Heart right ventricle (tissue), 16 donors: ENCODE measurements at regions not wholly inside any gene's neighbourhood (a gene's known extent, or its start where the extent isn't known, plus 50 kb on each side); places are given as distances from the start of the nearest gene placed in this dataset.
A peak's percentile ranks its signal among the peaks of the same experiment; 100 is the strongest.

Experiments
- ATAC-seq, 8 donors: fragments of 200-7000 bp; cut with Tn5 transposase; one replicate each; pipeline ENCODE4 v1.9.1; 2020; ENCODE audit warnings: mild to moderate bottlenecking in 8 of 8, moderate library complexity in 8 of 8, moderate number of reproducible peaks in 1 of 8
- DNase-seq, 2 donors: peaks; one replicate each; pipeline ENCODE4 v3.0.0-alpha.2; 2020
- H3K27ac ChIP-seq, 10 donors: fragments of 200-600 bp; sonication (generic) in 2 of 10; one replicate each; pipeline versions ENCODE4 v1.5.0 to v1.8.0; 2020 to 2022; ENCODE audit warnings: mild to moderate bottlenecking in 3 of 10
- H3K27me3 ChIP-seq, 7 donors: fragments of 200-600 bp; one replicate each; pipeline ENCODE4 v1.8.0; 2021 to 2022; ENCODE audit warnings: mild to moderate bottlenecking in 2 of 7
- H3K36me3 ChIP-seq, 9 donors: fragments of 200-600 bp; sonication (generic) in 1 of 9; one replicate each; pipeline versions ENCODE4 v1.5.0 to v1.8.0; 2020 to 2022; ENCODE audit warnings: mild to moderate bottlenecking in 2 of 9
- H3K4me1 ChIP-seq, 9 donors: fragments of 200-600 bp; sonication (generic) in 1 of 9; one replicate each; pipeline versions ENCODE4 v1.5.0 to v1.8.0; 2020 to 2022; ENCODE audit warnings: mild to moderate bottlenecking in 4 of 9
- H3K4me3 ChIP-seq, 10 donors: fragments of 200-600 bp; sonication (generic) in 2 of 10; one replicate each; pipeline versions ENCODE4 v1.5.0 to v1.8.0; 2020 to 2022; ENCODE audit warnings: mild to moderate bottlenecking in 7 of 10, moderate library complexity in 2 of 10
- H3K9me3 ChIP-seq, 11 donors: fragments of 200-600 bp in 10 of 11; sonication (generic) in 2 of 11; one replicate each; pipeline versions ENCODE4 v1.5.0 to v1.8.0; 2013 to 2022; ENCODE audit warnings: mild to moderate bottlenecking in 2 of 11, control low read depth in 1 of 11, moderate library complexity in 1 of 11
- CTCF ChIP-seq, 9 donors: fragments of 200-600 bp; sonication (generic) in 2 of 9; IDR thresholded peaks; one replicate each; pipeline versions ENCODE4 v1.5.0 to v1.8.0; 2021 to 2022; ENCODE audit warnings: antibody characterized with exemption in 9 of 9, mild to moderate bottlenecking in 5 of 9, moderate library complexity in 1 of 9
- WGBS, 2 donors: extraction: QIAGEN DNeasy Blood & Tissue Kit; methylation state at CpG; one replicate each; pipeline ENCODE4 v1.1.7; 2013; ENCODE audit warnings: inconsistent platforms in 1 of 2; 5-methylcytosine and 5-hydroxymethylcytosine counted together
- intact Hi-C, 10 donors: fragments of 100-400 bp; cut with DNase I; formaldehyde crosslinking; loops; one replicate each; pipeline versions ENCODE4 v1.11.1 to v1.14.2; 2022
- donor health status: Arrhythmogenic right ventricular cardiomyopathy.
- donor health status: ischemic (EF 13 %, LVEDD 7.1; RV severe dilation, severe dysfunction).
- donor health status: healthy with polysubstance abuse.
- donor health status: DM: no; HTN: yes; CAD: no.
- donor health status: DM: no; HTN: no; CAD: no.
- donor health status: ischemic (EF 25% LVEDD 6.9; RV normal size, moderate dysfunction).
- donor health status: ischemic (EF 25% LVEDD 5.7; RV mildly dilated, moderate dysfunction).
- donor health status: healthy.
- donor health status: DM: yes; HTN: yes; CAD: no.
- donor health status: Ischemic cardiomyopathy.
- donor health status: ischemic (EF 35%, LVEDD 5.7; RV mildly dilated, moderate dysfunction).
- donor health status: nonischemic (EF 11% LVEDD 7.7; RV severe dilation, severe dysfunction).
- donor health status: DM: yes; HTN: yes; CAD: no.
- donor health status: PGD.
- donor health status: ischemic (EF 29% LVEDD 5.4; RV normal size, mild dysfunction).
- donor health status: nonischemic (EF 23%, LVEDD 6.1; RV moderate dilation, normal function).

DNA sequence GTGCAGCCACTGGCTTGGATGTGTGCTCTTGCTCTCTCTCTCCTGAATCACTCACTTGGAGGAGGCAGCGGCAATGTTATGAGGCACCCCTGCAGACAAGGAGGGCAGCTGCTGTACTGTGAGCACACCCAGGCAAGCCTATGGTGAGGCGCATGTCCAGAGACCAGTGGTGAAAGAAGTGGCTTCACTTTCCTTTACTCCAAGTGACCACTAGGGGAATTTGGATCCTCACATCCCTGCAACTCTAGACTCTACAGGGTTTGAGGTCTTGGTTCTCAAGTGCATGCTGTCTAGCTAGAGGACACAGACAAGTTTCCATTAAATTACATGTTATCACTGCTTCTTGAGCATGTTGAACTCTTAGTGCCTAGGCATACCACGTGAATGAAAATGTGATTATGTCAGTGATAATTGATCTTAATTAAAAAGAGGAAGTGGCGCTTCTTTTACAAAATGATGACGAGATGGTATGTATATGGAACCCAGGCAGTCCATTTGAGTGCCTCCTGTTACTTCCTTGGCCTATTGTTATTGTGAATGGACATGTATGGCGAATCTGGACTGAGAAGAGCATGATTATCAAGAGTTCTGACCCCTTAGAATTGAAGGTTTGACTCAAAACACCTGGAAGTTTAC lies 181.0 kb upstream of the CDH2 start:
- ATAC-seq (no peak), DNase-seq (no peak)
- H3K36me3 ChIP-seq: no peaks in the 10 kb centered on the region
- WGBS, 2 donors: 78 to 80% methylated on average over 6 of the region's 6 CpGs
- H3K9me3 ChIP-seq: no peaks in the 10 kb centered on the region
- peak in 2 of 9 donors; percentile 6 to 13 for TF ChIP-seq CTCF (IDR thresholded peaks at IDR 0.05)
- intact Hi-C loops: no loop called here
- no peak overlapping the region for H3K4me3 ChIP-seq
- H3K27me3 ChIP-seq: no peaks in the 10 kb centered on the region
- H3K4me1 ChIP-seq: no peaks in the 10 kb centered on the region
- no peak overlapping the region for H3K27ac ChIP-seq

DNA sequence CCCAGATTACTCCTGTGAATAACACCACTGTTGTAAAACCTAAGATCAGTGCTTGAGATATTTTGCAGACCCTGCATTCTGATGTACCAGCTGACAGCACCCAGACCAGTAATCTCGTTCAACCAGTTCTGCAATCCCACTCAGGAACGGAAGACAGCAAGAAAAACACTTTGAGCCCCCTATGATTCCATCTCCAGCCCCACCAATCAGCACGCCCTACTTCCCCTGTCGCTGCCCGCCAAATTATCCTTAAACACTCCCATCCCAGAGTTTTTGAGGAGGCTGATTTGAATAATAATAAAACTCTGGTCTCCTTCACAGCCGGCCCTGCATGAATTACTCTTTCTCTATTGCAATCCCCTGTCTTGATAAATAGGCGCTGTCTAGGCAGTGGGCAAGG lies 173.9 kb upstream of the CDH2 start:
- H3K27me3 ChIP-seq: no peaks in the 10 kb centered on the region
- ATAC-seq (no peak), DNase-seq (no peak)
- no peak overlapping the region for H3K27ac ChIP-seq
- WGBS, 2 donors: 80% methylated on average over 7 of the region's 7 CpGs
- TF ChIP-seq CTCF (IDR thresholded peaks at IDR 0.05): no peak
- no peaks in the 10 kb centered on the region for H3K9me3 ChIP-seq
- intact Hi-C loops: no loop called here
- no peaks in the 10 kb centered on the region for H3K4me1 ChIP-seq
- no peaks in the 10 kb centered on the region for H3K36me3 ChIP-seq
- H3K4me3 ChIP-seq: no peak overlapping the region

GRCh38 chr18:28342231-28342630 lies 165.3 kb upstream of the CDH2 start:
- TF ChIP-seq CTCF (IDR thresholded peaks at IDR 0.05): no peak
- intact Hi-C loops: no loop called here
- no peaks in the 10 kb centered on the region for H3K36me3 ChIP-seq
- 78 to 82% methylated on average over 1 of the region's 1 CpG for WGBS, 2 donors
- no peaks in the 10 kb centered on the region for H3K27me3 ChIP-seq
- ATAC-seq (no peak), DNase-seq (no peak)
- H3K4me1 ChIP-seq: no peaks in the 10 kb centered on the region
- H3K27ac ChIP-seq: no peak overlapping the region
- H3K9me3 ChIP-seq: no peaks in the 10 kb centered on the region
- H3K4me3 ChIP-seq: no peak overlapping the region

DNA sequence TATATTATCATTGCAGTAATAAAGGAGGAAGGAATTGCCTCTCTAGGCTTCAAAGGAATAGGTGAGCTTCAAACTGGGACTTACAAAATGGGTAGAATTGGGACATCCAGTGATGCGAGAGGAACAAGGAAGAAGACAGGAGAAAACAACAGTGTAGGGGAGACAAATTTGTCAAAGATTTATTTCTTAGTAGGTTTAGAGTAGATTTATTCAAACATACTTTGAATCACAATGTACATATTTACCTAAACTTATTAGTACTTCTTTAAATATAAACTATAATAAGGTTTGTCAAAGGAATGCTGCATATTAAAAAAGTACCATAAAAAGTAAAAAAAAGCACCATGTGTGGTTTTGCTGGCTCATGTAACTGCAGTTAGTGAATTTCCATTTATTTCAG lies 161.4 kb upstream of the CDH2 start:
- intact Hi-C loops: no loop called here
- H3K9me3 ChIP-seq: no peaks in the 10 kb centered on the region
- no peaks in the 10 kb centered on the region for H3K36me3 ChIP-seq
- DNase-seq (no peak), ATAC-seq (no peak)
- H3K27ac ChIP-seq: no peak overlapping the region
- no peak overlapping the region for H3K4me3 ChIP-seq
- H3K27me3 ChIP-seq: no peaks in the 10 kb centered on the region
- H3K4me1 ChIP-seq: no peaks in the 10 kb centered on the region
- TF ChIP-seq CTCF (IDR thresholded peaks at IDR 0.05): no peak
- 91 to 96% methylated on average over 1 of the region's 1 CpG for WGBS, 2 donors
